Vagina (tissue), 2 donors: ENCODE measurements at regions not wholly inside any gene's neighbourhood (a gene's known extent, or its start where the extent isn't known, plus 50 kb on each side); places are given as distances from the start of the nearest gene placed in this dataset.

Experiments used
- DNase-seq, 2 donors: peaks; one replicate each; pipeline ENCODE4 v3.0.0-alpha.2; 2017; ENCODE audit errors: extremely low spot score in 2 of 2
- H3K27ac ChIP-seq: fragments of 200-600 bp; sonication (generic); one replicate; pipeline ENCODE4 v1.5.1; 2019
- H3K27me3 ChIP-seq: fragments of 200-600 bp; sonication (generic); one replicate; pipeline ENCODE4 v1.5.1; 2019
- H3K36me3 ChIP-seq, 2 donors: fragments of 200-600 bp; sonication (generic); one replicate each; pipeline ENCODE4 v1.5.1; 2017 to 2019
- H3K4me1 ChIP-seq: fragments of 200-600 bp; sonication (generic); one replicate; pipeline ENCODE4 v1.5.1; 2019
- H3K4me3 ChIP-seq, 2 donors: fragments of 200-600 bp; sonication (generic); 1 replicate in 1 of 2; 2 replicates in 1 of 2; pipeline ENCODE4 v1.5.1; 2016 to 2019
- H3K9me3 ChIP-seq: fragments of 200-600 bp; sonication (generic); one replicate; pipeline ENCODE4 v1.5.1; 2019
- CTCF ChIP-seq, 3 experiments: fragments of 450-650 bp in 2 of 3; fragments of 200-600 bp in 1 of 3; sonication (generic) in 1 of 3; IDR thresholded peaks; one replicate each; pipeline ENCODE4 v1.5.1; 2017 to 2019; ENCODE audit warnings: antibody characterized with exemption in 3 of 3, mild to moderate bottlenecking in 2 of 3, moderate library complexity in 2 of 3
- POLR2A ChIP-seq, 2 donors: fragments of 450-650 bp; IDR thresholded peaks; one replicate each; pipeline ENCODE4 v1.6.1; 2017; ENCODE audit warnings: antibody characterized with exemption in 2 of 2, mild to moderate bottlenecking in 2 of 2, moderate library complexity in 2 of 2
- POLR2AphosphoS5 ChIP-seq, 2 donors: sonication (generic); formaldehyde crosslinking; IDR thresholded peaks; one replicate each; pipeline ENCODE4 v1.9.0; 2017; ENCODE audit warnings: antibody characterized with exemption in 2 of 2, mild to moderate bottlenecking in 2 of 2, low read depth in 1 of 2; ENCODE audit not compliant: insufficient read depth in 1 of 2
- intact Hi-C: fragments of 100-400 bp; cut with DNase I; formaldehyde crosslinking; loops from one replicate; pipeline ENCODE4 v1.15.1; 2023

GRCh38 chr13:79937771-79938216, 403.1 kb downstream of the SPRY2 start:
- peaks cover 16% of the 10 kb centered on the region for H3K4me1 ChIP-seq
- no peak for TF ChIP-seq POLR2A (IDR thresholded peaks at IDR 0.05)
- no peak for TF ChIP-seq CTCF (IDR thresholded peaks at IDR 0.05)
- no peak for TF ChIP-seq POLR2AphosphoS5 (IDR thresholded peaks at IDR 0.05; ENCODE audit: insufficient read depth in 1 of 2, low read depth in 1 of 2)
- H3K27ac ChIP-seq: no peak overlapping the region
- no peak overlapping the region for H3K4me3 ChIP-seq
- no peak for DNase-seq
- no peaks in the 10 kb centered on the region for H3K9me3 ChIP-seq
- intact Hi-C loops: no loop called here
- no peaks in the 10 kb centered on the region for H3K36me3 ChIP-seq
- no peaks in the 10 kb centered on the region for H3K27me3 ChIP-seq

- DNase-seq: no peak
- no peaks in the 10 kb centered on the region for H3K9me3 ChIP-seq
- intact Hi-C loops: no loop called here
- peaks cover 16% of the 10 kb centered on the region for H3K4me1 ChIP-seq
- H3K4me3 ChIP-seq: no peak overlapping the region
- TF ChIP-seq POLR2A (IDR thresholded peaks at IDR 0.05) (no peak), CTCF (IDR thresholded peaks at IDR 0.05) (no peak), POLR2AphosphoS5 (IDR thresholded peaks at IDR 0.05; ENCODE audit: insufficient read depth in 1 of 2, low read depth in 1 of 2) (no peak)
- no peaks in the 10 kb centered on the region for H3K36me3 ChIP-seq
- H3K27me3 ChIP-seq: no peaks in the 10 kb centered on the region
- H3K27ac ChIP-seq: no peak overlapping the region
Observed at GRCh38 chr13:79937311-79937710, 403.6 kb downstream of the SPRY2 start.

- H3K4me3 ChIP-seq: no peak overlapping the region
- no peaks in the 10 kb centered on the region for H3K9me3 ChIP-seq
- no peaks in the 10 kb centered on the region for H3K27me3 ChIP-seq
- H3K27ac ChIP-seq: peak overlapping the region; percentile 34
- no peaks in the 10 kb centered on the region for H3K36me3 ChIP-seq
- intact Hi-C loops: no loop called here
- DNase-seq: no peak
- TF ChIP-seq POLR2AphosphoS5 (IDR thresholded peaks at IDR 0.05; ENCODE audit: insufficient read depth in 1 of 2, low read depth in 1 of 2) (peak in 1 of 2 donors; percentile 66), POLR2A (IDR thresholded peaks at IDR 0.05) (no peak)
- peaks cover 16% of the 10 kb centered on the region for H3K4me1 ChIP-seq
Observed at GRCh38 chr13:79936368-79937136, 404.4 kb downstream of the SPRY2 start.

- intact Hi-C loops: no loop called here
- TF ChIP-seq POLR2A (IDR thresholded peaks at IDR 0.05): no peak
- no peak for TF ChIP-seq POLR2AphosphoS5 (IDR thresholded peaks at IDR 0.05; ENCODE audit: insufficient read depth in 1 of 2, low read depth in 1 of 2)
- no peak for TF ChIP-seq CTCF (IDR thresholded peaks at IDR 0.05)
- Histone ChIP-seq H3K9me3 (no peaks in the 10 kb centered on the region), H3K27me3 (no peaks in the 10 kb centered on the region), H3K36me3 (no peaks in the 10 kb centered on the region), H3K4me1 (peaks cover 16% of the 10 kb centered on the region), H3K27ac (no peak overlapping the region), H3K4me3 (no peak overlapping the region)
- DNase-seq: no peak
Observed at GRCh38 chr13:79935121-79935520, 405.8 kb downstream of the SPRY2 start.

GRCh38 chr13:79933389-79933788, 407.5 kb downstream of the SPRY2 start:
- DNase-seq: no peak
- Histone ChIP-seq H3K4me1 (peaks cover 16% of the 10 kb centered on the region), H3K27ac (no peak overlapping the region), H3K36me3 (no peaks in the 10 kb centered on the region), H3K9me3 (no peaks in the 10 kb centered on the region), H3K4me3 (no peak overlapping the region), H3K27me3 (no peaks in the 10 kb centered on the region)
- intact Hi-C loops: no loop called here
- TF ChIP-seq POLR2A (IDR thresholded peaks at IDR 0.05) (no peak), CTCF (IDR thresholded peaks at IDR 0.05) (no peak), POLR2AphosphoS5 (IDR thresholded peaks at IDR 0.05; ENCODE audit: insufficient read depth in 1 of 2, low read depth in 1 of 2) (no peak)
